SK-N-SH treated with all-trans-retinoic acid at 6 μM for 48 hours (cell line): ENCODE measurements at regions not wholly inside any gene's neighbourhood (a gene's known extent, or its start where the extent isn't known, plus 50 kb on each side); places are given as distances from the start of the nearest gene placed in this dataset.

ENCODE experiments used
- ATAC-seq: fragments of 200-7000 bp; cut with Tn5 transposase; 3 replicates; pipeline ENCODE4 v1.9.1; 2020; ENCODE audit warnings: mild to moderate bottlenecking, moderate library complexity
- ARNTL ChIP-seq: fragments of 450-650 bp; formaldehyde crosslinking; IDR thresholded peaks from 2 replicates; pipeline ENCODE4 v1.5.0; 2020; ENCODE audit warnings: low read depth, mild to moderate bottlenecking, moderate library complexity, borderline replicate concordance
- BACH2 ChIP-seq: fragments of 250-450 bp; sonication (Bioruptor Pico); IDR thresholded peaks from 2 replicates; pipeline ENCODE4 v1.9.0; 2021; ENCODE audit warnings: mild to moderate bottlenecking, borderline replicate concordance
- CREB5 ChIP-seq: fragments of 250-450 bp; sonication (Bioruptor Pico); IDR thresholded peaks from 2 replicates; pipeline ENCODE4 v1.5.1; 2020; ENCODE audit warnings: low read depth, mild to moderate bottlenecking, moderate library complexity
- CSDC2 ChIP-seq: fragments of 250-450 bp; sonication (Bioruptor Pico); IDR thresholded peaks from 2 replicates; pipeline ENCODE4 v1.5.0; 2020; ENCODE audit warnings: mild to moderate bottlenecking, moderate library complexity
- ESRRG ChIP-seq: fragments of 250-450 bp; sonication (Bioruptor Pico); IDR thresholded peaks from 2 replicates; pipeline ENCODE4 v1.6.1; 2021; ENCODE audit warnings: mild to moderate bottlenecking
- GLIS3 ChIP-seq: fragments of 250-450 bp; sonication (Bioruptor Pico); IDR thresholded peaks from 2 replicates; pipeline ENCODE4 v1.5.0; 2020; ENCODE audit warnings: mild to moderate bottlenecking, moderate library complexity
- ISL1 ChIP-seq: fragments of 250-450 bp; sonication (Bioruptor Pico); IDR thresholded peaks from 2 replicates; pipeline ENCODE4 v2.1.2; 2022; ENCODE audit warnings: mild to moderate bottlenecking, moderate library complexity
- OSR1 ChIP-seq: fragments of 250-450 bp; sonication (Bioruptor Pico); IDR thresholded peaks from 2 replicates; pipeline ENCODE4 v1.8.0; 2022; ENCODE audit warnings: moderate library complexity, mild to moderate bottlenecking, inconsistent platforms
- POU6F1 ChIP-seq: fragments of 250-450 bp; sonication (Bioruptor Pico); IDR thresholded peaks from 2 replicates; pipeline ENCODE4 v1.8.0; 2021; ENCODE audit warnings: low read depth, mild to moderate bottlenecking, moderate library complexity, borderline replicate concordance
- RARB ChIP-seq: fragments of 250-450 bp; sonication (Bioruptor Pico); IDR thresholded peaks from 2 replicates; pipeline ENCODE4 v1.8.0; 2021; ENCODE audit warnings: mild to moderate bottlenecking, moderate library complexity
- SNAI2 ChIP-seq: fragments of 250-450 bp; sonication (Bioruptor Pico); IDR thresholded peaks from 2 replicates; pipeline ENCODE4 v1.5.0; 2020; ENCODE audit warnings: mild to moderate bottlenecking, moderate library complexity
- TCF4 ChIP-seq: fragments of 250-450 bp; sonication (Bioruptor Pico); IDR thresholded peaks from 2 replicates; pipeline ENCODE4 v1.8.0; 2021; ENCODE audit warnings: mild to moderate bottlenecking, moderate library complexity, borderline replicate concordance
- TOX ChIP-seq: fragments of 250-450 bp; sonication (Bioruptor Pico); IDR thresholded peaks from 2 replicates; pipeline ENCODE4 v1.8.0; 2021; ENCODE audit warnings: mild to moderate bottlenecking, moderate library complexity, borderline replicate concordance
- ZC3H10 ChIP-seq: fragments of 250-450 bp; sonication (Bioruptor Pico); IDR thresholded peaks from 2 replicates; pipeline ENCODE4 v1.5.1; 2021; ENCODE audit warnings: mild to moderate bottlenecking, moderate library complexity
- ZFP3 ChIP-seq: fragments of 250-450 bp; sonication (Bioruptor Pico); IDR thresholded peaks from 2 replicates; pipeline ENCODE4 v1.5.0; 2020; ENCODE audit warnings: mild to moderate bottlenecking, moderate library complexity
- ZFP30 ChIP-seq: fragments of 450-650 bp; formaldehyde crosslinking; IDR thresholded peaks from 2 replicates; pipeline ENCODE4 v1.5.0; 2022; ENCODE audit warnings: mild to moderate bottlenecking, moderate library complexity
- ZNF565 ChIP-seq: fragments of 450-650 bp; formaldehyde crosslinking; conservative IDR thresholded peaks from 2 replicates; pipeline ENCODE4 v1.5.0; 2020; ENCODE audit warnings: low read depth, mild to moderate bottlenecking, moderate library complexity
- ZNF70 ChIP-seq: fragments of 450-650 bp; formaldehyde crosslinking; IDR thresholded peaks from 2 replicates; pipeline ENCODE4 v1.5.0; 2020; ENCODE audit warnings: mild to moderate bottlenecking, moderate library complexity
- ZNF8 ChIP-seq: fragments of 450-650 bp; formaldehyde crosslinking; IDR thresholded peaks from 2 replicates; pipeline ENCODE4 v1.5.0; 2020; ENCODE audit warnings: mild to moderate bottlenecking, moderate library complexity
- TF ChIP-seq, protein P1 (sequence below): fragments of 250-450 bp; sonication (Bioruptor Pico); IDR thresholded peaks from 2 replicates; pipeline ENCODE4 v1.5.0; 2020; ENCODE audit warnings: mild to moderate bottlenecking, moderate library complexity
- TF ChIP-seq, protein P2 (sequence below): fragments of 250-450 bp; sonication (Bioruptor Pico); IDR thresholded peaks from 2 replicates; pipeline ENCODE4 v1.5.1; 2021; ENCODE audit warnings: mild to moderate bottlenecking, moderate library complexity

GRCh38 chr7:156198277-156198676 lies 386.0 kb upstream of the SHH start:
- no peak for TF ChIP-seq ZNF8 (CRISPR knock-in tag)
- TF ChIP-seq ARNTL: no peak
- TF ChIP-seq, protein P1, sequence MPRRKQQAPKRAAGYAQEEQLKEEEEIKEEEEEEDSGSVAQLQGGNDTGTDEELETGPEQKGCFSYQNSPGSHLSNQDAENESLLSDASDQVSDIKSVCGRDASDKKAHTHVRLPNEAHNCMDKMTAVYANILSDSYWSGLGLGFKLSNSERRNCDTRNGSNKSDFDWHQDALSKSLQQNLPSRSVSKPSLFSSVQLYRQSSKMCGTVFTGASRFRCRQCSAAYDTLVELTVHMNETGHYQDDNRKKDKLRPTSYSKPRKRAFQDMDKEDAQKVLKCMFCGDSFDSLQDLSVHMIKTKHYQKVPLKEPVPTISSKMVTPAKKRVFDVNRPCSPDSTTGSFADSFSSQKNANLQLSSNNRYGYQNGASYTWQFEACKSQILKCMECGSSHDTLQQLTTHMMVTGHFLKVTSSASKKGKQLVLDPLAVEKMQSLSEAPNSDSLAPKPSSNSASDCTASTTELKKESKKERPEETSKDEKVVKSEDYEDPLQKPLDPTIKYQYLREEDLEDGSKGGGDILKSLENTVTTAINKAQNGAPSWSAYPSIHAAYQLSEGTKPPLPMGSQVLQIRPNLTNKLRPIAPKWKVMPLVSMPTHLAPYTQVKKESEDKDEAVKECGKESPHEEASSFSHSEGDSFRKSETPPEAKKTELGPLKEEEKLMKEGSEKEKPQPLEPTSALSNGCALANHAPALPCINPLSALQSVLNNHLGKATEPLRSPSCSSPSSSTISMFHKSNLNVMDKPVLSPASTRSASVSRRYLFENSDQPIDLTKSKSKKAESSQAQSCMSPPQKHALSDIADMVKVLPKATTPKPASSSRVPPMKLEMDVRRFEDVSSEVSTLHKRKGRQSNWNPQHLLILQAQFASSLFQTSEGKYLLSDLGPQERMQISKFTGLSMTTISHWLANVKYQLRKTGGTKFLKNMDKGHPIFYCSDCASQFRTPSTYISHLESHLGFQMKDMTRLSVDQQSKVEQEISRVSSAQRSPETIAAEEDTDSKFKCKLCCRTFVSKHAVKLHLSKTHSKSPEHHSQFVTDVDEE: no peak
- TF ChIP-seq ZC3H10 (CRISPR knock-in tag): no peak
- TF ChIP-seq TCF4 (CRISPR knock-in tag): no peak
- no peak for TF ChIP-seq ZNF565 (CRISPR knock-in tag)
- no peak for TF ChIP-seq SNAI2
- no peak for TF ChIP-seq ZFP30 (CRISPR knock-in tag)
- TF ChIP-seq OSR1 (CRISPR knock-in tag): no peak
- TF ChIP-seq POU6F1 (CRISPR knock-in tag): no peak
- TF ChIP-seq ESRRG (CRISPR knock-in tag): no peak
- no peak for TF ChIP-seq ZFP3
- no peak for TF ChIP-seq CSDC2
- TF ChIP-seq, protein P2, sequence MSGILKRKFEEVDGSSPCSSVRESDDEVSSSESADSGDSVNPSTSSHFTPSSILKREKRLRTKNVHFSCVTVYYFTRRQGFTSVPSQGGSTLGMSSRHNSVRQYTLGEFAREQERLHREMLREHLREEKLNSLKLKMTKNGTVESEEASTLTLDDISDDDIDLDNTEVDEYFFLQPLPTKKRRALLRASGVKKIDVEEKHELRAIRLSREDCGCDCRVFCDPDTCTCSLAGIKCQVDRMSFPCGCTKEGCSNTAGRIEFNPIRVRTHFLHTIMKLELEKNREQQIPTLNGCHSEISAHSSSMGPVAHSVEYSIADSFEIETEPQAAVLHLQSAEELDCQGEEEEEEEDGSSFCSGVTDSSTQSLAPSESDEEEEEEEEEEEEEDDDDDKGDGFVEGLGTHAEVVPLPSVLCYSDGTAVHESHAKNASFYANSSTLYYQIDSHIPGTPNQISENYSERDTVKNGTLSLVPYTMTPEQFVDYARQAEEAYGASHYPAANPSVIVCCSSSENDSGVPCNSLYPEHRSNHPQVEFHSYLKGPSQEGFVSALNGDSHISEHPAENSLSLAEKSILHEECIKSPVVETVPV: no peak
- no peak for TF ChIP-seq ZNF70
- TF ChIP-seq TOX (CRISPR knock-in tag): no peak
- no peak for TF ChIP-seq CREB5 (CRISPR knock-in tag)
- TF ChIP-seq ISL1 (CRISPR knock-in tag): no peak
- ATAC-seq: no peak

DNA sequence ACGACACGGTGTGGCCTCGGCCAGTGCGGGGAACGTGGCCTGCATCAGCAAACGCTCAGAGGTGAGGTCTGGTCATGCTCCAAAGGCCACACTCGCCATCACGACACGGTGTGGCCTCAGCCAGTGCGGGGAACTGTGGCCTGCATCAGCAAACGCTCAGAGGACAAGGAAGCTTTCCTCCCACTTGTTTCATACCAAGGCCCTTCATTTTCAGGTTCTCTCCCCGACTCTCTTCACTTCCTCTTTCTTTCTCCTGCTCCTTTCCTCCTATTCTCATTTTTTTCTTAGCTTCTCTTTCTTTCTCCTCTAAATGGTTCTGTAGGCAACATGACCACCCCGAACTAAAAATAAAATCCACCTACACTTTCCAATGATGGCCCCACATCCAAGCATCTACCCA lies 384.4 kb upstream of the SHH start:
- ATAC-seq: no peak
- no peak for TF ChIP-seq ZNF8 (CRISPR knock-in tag)
- TF ChIP-seq ESRRG (CRISPR knock-in tag): no peak
- no peak for TF ChIP-seq RARB

- no peak for ATAC-seq
- TF ChIP-seq RARB (no peak), POU6F1 (CRISPR knock-in tag) (no peak), ISL1 (CRISPR knock-in tag) (no peak), ZC3H10 (CRISPR knock-in tag) (no peak), TCF4 (CRISPR knock-in tag) (no peak), ZNF70 (no peak), CREB5 (CRISPR knock-in tag) (no peak), SNAI2 (no peak), ARNTL (no peak), OSR1 (CRISPR knock-in tag) (no peak), ZFP3 (no peak), GLIS3 (CRISPR knock-in tag) (no peak), BACH2 (CRISPR knock-in tag) (no peak), ZFP30 (CRISPR knock-in tag) (no peak), CSDC2 (no peak)
- TF ChIP-seq, protein P2: no peak
- TF ChIP-seq, protein P1: no peak
These were observed 383.0 kb upstream of the SHH start for GRCh38 chr7:156195276-156195675.
